Prostate gland (tissue), 2 donors: ENCODE measurements at regions not wholly inside any gene's neighbourhood (a gene's known extent, or its start where the extent isn't known, plus 50 kb on each side); places are given as distances from the start of the nearest gene placed in this dataset.

Experiments
- DNase-seq: peaks from one replicate; pipeline ENCODE4 v3.0.0-alpha.2; 2019; ENCODE audit warnings: low spot score
- H3K27ac ChIP-seq, 2 donors: fragments of 200-600 bp; sonication (generic); 2 replicates each; pipeline ENCODE4 v1.5.1; 2017 to 2019
- H3K27me3 ChIP-seq: fragments of 200-600 bp; sonication (generic); replicated peaks from 2 replicates; pipeline ENCODE4 v1.5.1; 2019; ENCODE audit not compliant: insufficient read depth
- H3K36me3 ChIP-seq, 2 donors: fragments of 200-600 bp; sonication (generic); 1 replicate in 1 of 2; 2 replicates in 1 of 2; pipeline versions ENCODE4 v1.5.1 to v1.8.1; 2017 to 2019
- H3K4me1 ChIP-seq: fragments of 200-600 bp; sonication (generic); replicated peaks from 2 replicates; pipeline ENCODE4 v1.5.1; 2019
- H3K4me3 ChIP-seq, 2 donors: fragments of 200-600 bp; sonication (generic); 2 replicates each; pipeline ENCODE4 v1.5.1; 2017 to 2019
- H3K9me3 ChIP-seq: fragments of 200-600 bp; sonication (generic); 2 replicates; pipeline ENCODE4 v1.5.1; 2017
- CTCF ChIP-seq, 4 experiments: fragments of 200-600 bp in 2 of 4; fragments of 450-650 bp in 2 of 4; sonication (generic) in 2 of 4; IDR thresholded peaks; 1 replicate in 3 of 4; 2 replicates in 1 of 4; pipeline ENCODE4 v1.5.1; 2016 to 2019; ENCODE audit warnings: antibody characterized with exemption in 4 of 4, mild to moderate bottlenecking in 2 of 4, moderate library complexity in 2 of 4
- POLR2A ChIP-seq: fragments of 450-650 bp; IDR thresholded peaks from one replicate; pipeline ENCODE4 v1.6.1; 2016; ENCODE audit warnings: antibody characterized with exemption, mild to moderate bottlenecking
- POLR2AphosphoS5 ChIP-seq: sonication (generic); formaldehyde crosslinking; IDR thresholded peaks from one replicate; pipeline ENCODE4 v1.6.1; 2017; ENCODE audit warnings: antibody characterized with exemption
- WGBS: methylation state at CpG from one replicate; pipeline ENCODE4 v1.1.5; 2018; 5-methylcytosine and 5-hydroxymethylcytosine counted together
- intact Hi-C: fragments of 100-400 bp; cut with DNase I; formaldehyde crosslinking; loops from one replicate; pipeline ENCODE4 v1.14.2; 2022

GRCh38 chr10:124221356-124222317 lies 128.2 kb upstream of the CHST15 start:
- 65% methylated on average over 22 of the region's 22 CpGs for WGBS
- H3K27ac ChIP-seq: no peak overlapping the region
- no peaks in the 10 kb centered on the region for H3K27me3 ChIP-seq

GRCh38 chr10:124220971-124221355 lies 127.6 kb upstream of the CHST15 start:
- WGBS: 86% methylated on average over 12 of the region's 12 CpGs
- H3K27ac ChIP-seq: no peak overlapping the region

More at GRCh38 chr10:124221356-124222317, 128.2 kb upstream of the CHST15 start:
- Histone ChIP-seq H3K36me3 (no peaks in the 10 kb centered on the region), H3K9me3 (no peaks in the 10 kb centered on the region), H3K4me1 (no peaks in the 10 kb centered on the region), H3K4me3 (no peak overlapping the region)
- intact Hi-C loops: no loop called here
- DNase-seq: no peak
- TF ChIP-seq POLR2A (no peak), POLR2AphosphoS5 (no peak), CTCF (IDR thresholded peaks at IDR 0.05) (no peak)

GRCh38 chr10:124220547-124220946 lies 127.1 kb upstream of the CHST15 start:
- Histone ChIP-seq H3K27me3 (no peaks in the 10 kb centered on the region), H3K4me3 (no peak overlapping the region), H3K36me3 (no peaks in the 10 kb centered on the region), H3K9me3 (no peaks in the 10 kb centered on the region), H3K4me1 (no peaks in the 10 kb centered on the region), H3K27ac (no peak overlapping the region)
- 66% methylated on average over 6 of the region's 6 CpGs for WGBS
- TF ChIP-seq CTCF (IDR thresholded peaks at IDR 0.05): no peak
- intact Hi-C loops: no loop called here
- no peak for DNase-seq

More at GRCh38 chr10:124220971-124221355, 127.6 kb upstream of the CHST15 start:
- intact Hi-C loops: no loop called here
- TF ChIP-seq POLR2AphosphoS5: no peak
- TF ChIP-seq POLR2A: no peak
- no peak for TF ChIP-seq CTCF (IDR thresholded peaks at IDR 0.05)
- Histone ChIP-seq H3K9me3 (no peaks in the 10 kb centered on the region), H3K4me1 (no peaks in the 10 kb centered on the region), H3K36me3 (no peaks in the 10 kb centered on the region), H3K27me3 (no peaks in the 10 kb centered on the region), H3K4me3 (no peak overlapping the region)
- no peak for DNase-seq

GRCh38 chr10:124219655-124220054 lies 126.3 kb upstream of the CHST15 start:
- TF ChIP-seq POLR2AphosphoS5 (no peak), CTCF (IDR thresholded peaks at IDR 0.05) (no peak), POLR2A (no peak)
- Histone ChIP-seq H3K36me3 (no peaks in the 10 kb centered on the region), H3K27me3 (no peaks in the 10 kb centered on the region), H3K4me1 (no peaks in the 10 kb centered on the region), H3K9me3 (no peaks in the 10 kb centered on the region), H3K27ac (no peak overlapping the region), H3K4me3 (no peak overlapping the region)
- DNase-seq: no peak
- 84% methylated on average over 7 of the region's 7 CpGs for WGBS
- intact Hi-C loops: no loop called here

- 84% methylated on average over 12 of the region's 12 CpGs for WGBS
Measured at GRCh38 chr10:124219062-124219461, 125.7 kb upstream of the CHST15 start.

More at GRCh38 chr10:124219062-124219461, 125.7 kb upstream of the CHST15 start:
- Histone ChIP-seq H3K4me3 (no peak overlapping the region), H3K9me3 (no peaks in the 10 kb centered on the region), H3K27ac (no peak overlapping the region), H3K36me3 (no peaks in the 10 kb centered on the region), H3K4me1 (no peaks in the 10 kb centered on the region), H3K27me3 (no peaks in the 10 kb centered on the region)
- no peak for TF ChIP-seq CTCF (IDR thresholded peaks at IDR 0.05)
- no peak for TF ChIP-seq POLR2A
- no peak for TF ChIP-seq POLR2AphosphoS5
- DNase-seq: no peak
- intact Hi-C loops: no loop called here
